HEK293T (cell line): ENCODE measurements at regions not wholly inside any gene's neighbourhood (a gene's known extent, or its start where the extent isn't known, plus 50 kb on each side); places are given as distances from the start of the nearest gene placed in this dataset.

Experiments
- CTCF ChIA-PET: fragments of 350-600 bp; formaldehyde crosslinking; extraction: SDS; loops from one replicate; lab custom pipeline; 2021; ENCODE audit warnings: antibody characterized with exemption, inconsistent platforms; lab: Yijun Ruan, JAX
- POLR2A ChIA-PET: fragments of 350-600 bp; formaldehyde crosslinking; extraction: SDS; loops from one replicate; lab custom pipeline; 2020; ENCODE audit warnings: antibody characterized with exemption, inconsistent platforms; lab: Yijun Ruan, JAX
- DNase-seq: peaks from one replicate; pipeline ENCODE4 v3.0.0; 2012; ENCODE audit warnings: mixed read lengths; ENCODE audit errors: extremely low spot score
- ARNT ChIP-seq: fragments of 450-650 bp; IDR thresholded peaks from 2 replicates; pipeline ENCODE4 v1.6.1; 2017; ENCODE audit warnings: mild to moderate bottlenecking
- BHLHE40 ChIP-seq: fragments of 450-650 bp; IDR thresholded peaks from 2 replicates; pipeline ENCODE4 v1.6.1; 2016; ENCODE audit warnings: mild to moderate bottlenecking, moderate library complexity, borderline replicate concordance
- CTBP1 ChIP-seq: fragments of 450-650 bp; IDR thresholded peaks from 2 replicates; pipeline ENCODE4 v1.6.1; 2016; ENCODE audit warnings: borderline replicate concordance
- ELF4 ChIP-seq: fragments of 450-650 bp; IDR thresholded peaks from 2 replicates; pipeline ENCODE4 v1.6.1; 2017; ENCODE audit warnings: antibody characterized with exemption
- FOXA1 ChIP-seq: fragments of 450-650 bp; IDR thresholded peaks from 2 replicates; pipeline ENCODE4 v1.6.1; 2016; ENCODE audit warnings: mild to moderate bottlenecking
- FOXK2 ChIP-seq: fragments of 450-650 bp; IDR thresholded peaks from 2 replicates; pipeline ENCODE4 v1.6.1; 2016; ENCODE audit warnings: mild to moderate bottlenecking
- FOXM1 ChIP-seq: fragments of 450-650 bp; IDR thresholded peaks from 2 replicates; pipeline ENCODE4 v1.6.1; 2017; ENCODE audit warnings: mild to moderate bottlenecking, borderline replicate concordance
- HDGF ChIP-seq: fragments of 450-650 bp; IDR thresholded peaks from 2 replicates; pipeline ENCODE4 v1.6.1; 2017; ENCODE audit warnings: antibody characterized with exemption, borderline replicate concordance
- L3MBTL2 ChIP-seq: fragments of 450-650 bp; conservative IDR thresholded peaks from 2 replicates; pipeline ENCODE4 v1.6.1; 2016; ENCODE audit warnings: mild to moderate bottlenecking
- LEF1 ChIP-seq: fragments of 450-650 bp; IDR thresholded peaks from 2 replicates; pipeline ENCODE4 v1.6.1; 2017; ENCODE audit warnings: mild to moderate bottlenecking, borderline replicate concordance
- NFRKB ChIP-seq: fragments of 450-650 bp; IDR thresholded peaks from 2 replicates; pipeline ENCODE4 v1.6.1; 2016; ENCODE audit warnings: mild to moderate bottlenecking, moderate library complexity
- PKNOX1 ChIP-seq: fragments of 450-650 bp; IDR thresholded peaks from 2 replicates; pipeline ENCODE4 v1.6.1; 2016
- SP1 ChIP-seq: fragments of 450-650 bp; IDR thresholded peaks from 2 replicates; pipeline ENCODE4 v1.6.1; 2017
- SUZ12 ChIP-seq: fragments of 450-650 bp; IDR thresholded peaks from 2 replicates; pipeline ENCODE4 v1.6.1; 2016; ENCODE audit warnings: mild to moderate bottlenecking
- TARDBP ChIP-seq: fragments of 450-650 bp; IDR thresholded peaks from 2 replicates; pipeline ENCODE4 v1.6.1; 2016
- ZNF384 ChIP-seq: fragments of 450-650 bp; IDR thresholded peaks from 2 replicates; pipeline ENCODE4 v1.6.1; 2016

GRCh38 chr15:46343196-46343935 is 708.5 kb downstream of the SQOR start:
- POLR2A ChIA-PET = no interaction called here
- TF ChIP-seq NFRKB = no peak
- no peak for TF ChIP-seq CTBP1
- TF ChIP-seq HDGF = no peak
- DNase-seq = no peak
- CTCF ChIA-PET = no interaction called here

GRCh38 chr15:46344115-46344724 is 709.4 kb downstream of the SQOR start:
- ChIA-PET POLR2A (no interaction called here), CTCF (no interaction called here)
- DNase-seq = no peak
- no peak for TF ChIP-seq BHLHE40
- TF ChIP-seq CTBP1 = no peak
- no peak for TF ChIP-seq ARNT
- TF ChIP-seq ZNF384 = no peak
- TF ChIP-seq FOXM1 = no peak
- no peak for TF ChIP-seq HDGF
- no peak for TF ChIP-seq SP1
- no peak for TF ChIP-seq TARDBP
- TF ChIP-seq PKNOX1 = no peak
- no peak for TF ChIP-seq NFRKB
- TF ChIP-seq FOXA1 = no peak
- no peak for TF ChIP-seq FOXK2
- TF ChIP-seq SUZ12 = no peak
- TF ChIP-seq L3MBTL2 = no peak
- no peak for TF ChIP-seq LEF1
- no peak for TF ChIP-seq ELF4

GRCh38 chr15:46344915-46345314 is 710.1 kb downstream of the SQOR start:
- DNase-seq = no peak
- ChIA-PET POLR2A (no interaction called here), CTCF (no interaction called here)
- no peak for TF ChIP-seq FOXM1
- TF ChIP-seq CTBP1 = no peak
- TF ChIP-seq TARDBP = no peak
- TF ChIP-seq ELF4 = no peak
- TF ChIP-seq LEF1 = no peak
- TF ChIP-seq SUZ12 = no peak
- TF ChIP-seq ZNF384 = no peak
- no peak for TF ChIP-seq FOXK2
- no peak for TF ChIP-seq L3MBTL2
- TF ChIP-seq HDGF = no peak
- TF ChIP-seq BHLHE40 = no peak
- no peak for TF ChIP-seq NFRKB
- no peak for TF ChIP-seq SP1
- no peak for TF ChIP-seq ARNT
- no peak for TF ChIP-seq FOXA1
- no peak for TF ChIP-seq PKNOX1

- TF ChIP-seq SUZ12 (no peak), FOXA1 (no peak), HDGF (no peak), CTBP1 (no peak), LEF1 (no peak), L3MBTL2 (no peak), FOXM1 (no peak), ZNF384 (no peak), PKNOX1 (no peak), BHLHE40 (no peak), TARDBP (no peak), SP1 (no peak), ARNT (no peak)
- POLR2A ChIA-PET = no interaction called here
- CTCF ChIA-PET = no interaction called here
- no peak for DNase-seq
Observed at GRCh38 chr15:46354443-46354842, 719.6 kb downstream of the SQOR start.

- TF ChIP-seq ELF4 = no peak
- TF ChIP-seq TARDBP = no peak
- no peak for TF ChIP-seq NFRKB
- TF ChIP-seq HDGF = no peak
- no peak for TF ChIP-seq ZNF384
- TF ChIP-seq PKNOX1 = no peak
- no peak for TF ChIP-seq CTBP1
- ChIA-PET POLR2A (no interaction called here), CTCF (no interaction called here)
- DNase-seq = no peak
Observed at GRCh38 chr15:46365572-46365971, 730.7 kb downstream of the SQOR start.
